ENCODE measurements at regions not wholly inside any gene's neighbourhood (a gene's known extent, or its start where the extent isn't known, plus 50 kb on each side); places are given as distances from the start of the nearest gene placed in this dataset.

DNA sequence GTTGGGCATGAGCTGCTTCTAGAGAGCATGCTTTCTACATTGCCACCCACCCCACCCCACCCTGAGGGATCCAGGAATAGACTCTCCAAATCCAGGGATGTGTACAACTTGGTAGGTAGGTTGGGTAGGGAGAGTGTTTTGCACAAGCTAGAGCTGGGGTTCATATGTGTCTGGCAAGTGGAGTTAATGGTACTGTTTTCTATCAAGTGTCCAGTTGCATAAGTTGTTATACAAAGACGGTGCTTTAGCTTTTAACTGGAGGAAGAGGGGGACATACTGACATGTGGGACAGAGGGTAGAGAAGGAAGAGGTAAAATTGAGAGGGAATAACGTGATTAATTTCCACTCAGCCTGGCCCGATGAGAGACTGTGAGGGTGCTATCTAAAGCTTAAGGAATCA lies 51.0 kb upstream of the TNC start:
- TF ChIP-seq NFIC (IDR thresholded peaks at IDR 0.05) = no peak
- no peak for TF ChIP-seq ZBTB7A (IDR thresholded peaks at IDR 0.05; ENCODE audit: low read depth)
- TF ChIP-seq, protein P1, sequence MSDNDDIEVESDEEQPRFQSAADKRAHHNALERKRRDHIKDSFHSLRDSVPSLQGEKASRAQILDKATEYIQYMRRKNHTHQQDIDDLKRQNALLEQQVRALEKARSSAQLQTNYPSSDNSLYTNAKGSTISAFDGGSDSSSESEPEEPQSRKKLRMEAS (IDR thresholded peaks at IDR 0.05) = no peak
- TF ChIP-seq REST (IDR thresholded peaks at IDR 0.05; ENCODE audit: low read depth) = no peak
- TF ChIP-seq TAF1 (IDR thresholded peaks at IDR 0.05; ENCODE audit: low read depth) = no peak
- TF ChIP-seq EGR1 (IDR thresholded peaks at IDR 0.05) = no peak
- no peak for TF ChIP-seq FOXM1 (IDR thresholded peaks at IDR 0.05; ENCODE audit: borderline replicate concordance, low read depth)
- TF ChIP-seq EP300 (IDR thresholded peaks at IDR 0.05; ENCODE audit: borderline replicate concordance) = no peak
- TF ChIP-seq RAD21 (IDR thresholded peaks at IDR 0.05; ENCODE audit: low read depth) = no peak
- no peak for TF ChIP-seq CEBPB (IDR thresholded peaks at IDR 0.05)
- TF ChIP-seq TCF12 (IDR thresholded peaks at IDR 0.05; ENCODE audit: low read depth) = no peak
- TF ChIP-seq, protein P2, sequence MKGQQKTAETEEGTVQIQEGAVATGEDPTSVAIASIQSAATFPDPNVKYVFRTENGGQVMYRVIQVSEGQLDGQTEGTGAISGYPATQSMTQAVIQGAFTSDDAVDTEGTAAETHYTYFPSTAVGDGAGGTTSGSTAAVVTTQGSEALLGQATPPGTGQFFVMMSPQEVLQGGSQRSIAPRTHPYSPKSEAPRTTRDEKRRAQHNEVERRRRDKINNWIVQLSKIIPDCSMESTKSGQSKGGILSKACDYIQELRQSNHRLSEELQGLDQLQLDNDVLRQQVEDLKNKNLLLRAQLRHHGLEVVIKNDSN (IDR thresholded peaks at IDR 0.05) = no peak
- no peak for TF ChIP-seq CREB1 (IDR thresholded peaks at IDR 0.05; ENCODE audit: low read depth)
- TF ChIP-seq TEAD4 (IDR thresholded peaks at IDR 0.05) = no peak
- TF ChIP-seq YY1 (IDR thresholded peaks at IDR 0.05; ENCODE audit: low read depth) = no peak

DNA sequence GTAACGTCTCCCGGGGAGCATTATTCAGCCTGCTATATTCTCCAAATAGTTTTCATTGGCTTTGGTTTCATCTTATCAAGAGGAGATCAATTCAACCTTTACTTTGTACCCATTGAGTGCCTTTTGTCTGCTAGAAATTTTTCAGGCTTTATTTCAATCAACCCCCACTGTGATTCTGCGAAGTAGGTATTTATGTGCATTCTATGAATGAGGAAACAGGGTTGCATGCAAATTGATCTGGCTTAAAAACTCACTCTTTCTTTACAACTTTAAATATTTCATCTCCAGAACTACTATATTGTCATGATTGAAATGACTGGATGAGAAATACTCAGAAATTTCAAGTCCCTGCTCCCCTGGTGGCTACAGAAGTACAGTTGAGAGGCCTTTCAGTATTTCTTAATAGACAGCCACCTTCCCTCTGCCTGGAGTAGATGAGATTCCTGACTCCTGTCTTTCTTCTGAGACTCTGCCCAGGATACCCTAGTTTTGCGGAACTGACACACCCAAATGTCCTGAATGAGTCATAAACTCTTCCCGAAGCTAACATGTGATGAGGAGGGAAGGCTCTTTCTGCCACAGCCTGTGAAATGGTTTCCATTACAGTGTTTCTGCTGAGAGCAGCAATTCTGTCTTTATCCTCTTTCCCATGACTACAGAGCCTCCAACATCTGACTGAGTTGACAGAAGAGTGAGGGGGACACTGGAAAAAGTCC lies 52.6 kb upstream of the TNC start:
- no peak for TF ChIP-seq CREB1 (IDR thresholded peaks at IDR 0.05; ENCODE audit: low read depth)
- no peak for TF ChIP-seq TEAD4 (IDR thresholded peaks at IDR 0.05)
- TF ChIP-seq ZBTB7A (IDR thresholded peaks at IDR 0.05; ENCODE audit: low read depth) = no peak
- TF ChIP-seq, protein P2 (IDR thresholded peaks at IDR 0.05) = no peak
- no peak for TF ChIP-seq TAF1 (IDR thresholded peaks at IDR 0.05; ENCODE audit: low read depth)
- no peak for TF ChIP-seq EP300 (IDR thresholded peaks at IDR 0.05; ENCODE audit: borderline replicate concordance)

GRCh38 chr9:115171921-115172388 lies 54.0 kb upstream of the TNC start:
- TF ChIP-seq EP300 (IDR thresholded peaks at IDR 0.05; ENCODE audit: borderline replicate concordance) = no peak
- TF ChIP-seq CREB1 (IDR thresholded peaks at IDR 0.05; ENCODE audit: low read depth) = no peak
- no peak for TF ChIP-seq TCF12 (IDR thresholded peaks at IDR 0.05; ENCODE audit: low read depth)
- no peak for TF ChIP-seq REST (IDR thresholded peaks at IDR 0.05; ENCODE audit: low read depth)

DNA sequence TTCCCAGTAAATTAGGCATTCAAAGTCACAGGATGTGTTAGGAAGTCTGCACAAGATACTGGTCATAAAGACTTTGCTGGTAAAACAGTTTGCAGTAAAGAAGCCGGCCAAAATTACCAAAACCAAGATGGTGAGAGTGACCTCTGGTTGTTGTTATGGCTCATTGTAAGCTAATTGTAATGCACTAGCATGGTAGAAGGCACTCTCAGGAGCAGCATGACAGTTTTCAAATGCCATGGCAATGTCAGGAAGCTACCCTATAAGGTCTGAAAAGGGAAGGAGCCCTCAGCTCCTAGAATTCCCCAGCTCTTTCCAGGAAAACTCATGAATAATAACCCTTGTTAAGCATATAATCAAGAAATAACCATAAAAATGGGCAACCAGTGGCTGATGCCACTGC lies 64.3 kb upstream of the TNC start:
- TF ChIP-seq, protein P2 (IDR thresholded peaks at IDR 0.05) = no peak
- no peak for TF ChIP-seq EGR1 (IDR thresholded peaks at IDR 0.05)
- TF ChIP-seq TAF1 (IDR thresholded peaks at IDR 0.05; ENCODE audit: low read depth) = no peak
- TF ChIP-seq TCF12 (IDR thresholded peaks at IDR 0.05; ENCODE audit: low read depth) = no peak
- TF ChIP-seq, protein P1 (IDR thresholded peaks at IDR 0.05) = no peak
- TF ChIP-seq NFIC (IDR thresholded peaks at IDR 0.05) = no peak
- TF ChIP-seq TEAD4 (IDR thresholded peaks at IDR 0.05) = no peak
- TF ChIP-seq FOXM1 (IDR thresholded peaks at IDR 0.05; ENCODE audit: borderline replicate concordance, low read depth) = no peak

DNA sequence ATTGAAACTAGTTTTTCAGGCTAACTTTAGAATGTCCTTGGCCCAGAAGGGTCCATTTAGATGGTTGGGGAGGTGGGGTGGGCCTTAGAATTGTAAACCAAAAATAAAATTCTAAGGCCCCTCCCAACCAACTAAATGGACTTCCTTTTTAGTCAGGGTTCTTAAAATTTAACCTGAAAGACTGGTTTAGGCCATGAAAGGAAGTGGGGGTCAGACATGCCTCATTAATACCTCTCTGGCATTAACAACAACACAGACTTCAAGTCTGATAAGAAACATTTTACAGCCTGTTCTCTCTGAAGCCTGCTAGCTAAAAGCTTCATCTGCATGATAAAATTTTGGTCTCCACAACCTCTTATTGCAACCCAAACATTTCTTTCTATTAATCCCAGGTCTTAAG lies 65.5 kb upstream of the TNC start:
- TF ChIP-seq FOXM1 (IDR thresholded peaks at IDR 0.05; ENCODE audit: borderline replicate concordance, low read depth) = no peak
- TF ChIP-seq REST (IDR thresholded peaks at IDR 0.05; ENCODE audit: low read depth) = no peak
- no peak for TF ChIP-seq RAD21 (IDR thresholded peaks at IDR 0.05; ENCODE audit: low read depth)
- no peak for TF ChIP-seq CREB1 (IDR thresholded peaks at IDR 0.05; ENCODE audit: low read depth)
- TF ChIP-seq, protein P1 (IDR thresholded peaks at IDR 0.05) = no peak
- TF ChIP-seq EP300 (IDR thresholded peaks at IDR 0.05; ENCODE audit: borderline replicate concordance) = no peak
- TF ChIP-seq TEAD4 (IDR thresholded peaks at IDR 0.05) = no peak
- TF ChIP-seq, protein P2 (IDR thresholded peaks at IDR 0.05) = no peak
- TF ChIP-seq ZBTB7A (IDR thresholded peaks at IDR 0.05; ENCODE audit: low read depth) = no peak
- no peak for TF ChIP-seq NFIC (IDR thresholded peaks at IDR 0.05)
- no peak for TF ChIP-seq CEBPB (IDR thresholded peaks at IDR 0.05)
